GM21786 (cell line): ENCODE measurements at regions not wholly inside any gene's neighbourhood (a gene's known extent, or its start where the extent isn't known, plus 50 kb on each side); places are given as distances from the start of the nearest gene placed in this dataset.
"Not testable (repeated sequence)": the region's sequence is repeated elsewhere in the genome, so short reads cannot be mapped to it uniquely, and the experiment has no call there.

Source experiments
- ATAC-seq: cut with Tn5 transposase; IDR thresholded peaks from one replicate; pipeline ENCODE4 v1.9.1; 2021; ENCODE audit not compliant: unreplicated experiment

- no peak for ATAC-seq
Observed at GRCh38 chrX:4181782-4182407, 468.4 kb upstream of the PRKX start.

DNA sequence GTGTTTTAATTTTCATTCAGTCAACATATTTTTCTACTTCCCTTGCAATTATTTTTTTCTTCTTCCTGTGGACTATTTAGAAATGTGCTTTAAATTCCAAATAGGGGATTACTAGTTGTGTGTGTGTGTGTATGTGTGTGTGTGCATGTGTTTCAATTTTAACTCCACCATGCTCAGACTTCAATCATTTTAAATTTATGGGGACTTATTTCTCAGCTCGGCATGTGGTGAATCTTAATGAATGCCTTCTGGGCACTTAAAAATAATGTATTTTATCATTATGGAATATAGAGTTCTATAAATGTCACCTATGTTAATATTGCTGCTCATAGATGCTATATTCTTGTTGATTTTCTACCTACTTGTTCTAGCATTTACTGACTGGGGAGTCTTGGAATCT is 465.6 kb upstream of the PRKX start:
- no peak for ATAC-seq

DNA sequence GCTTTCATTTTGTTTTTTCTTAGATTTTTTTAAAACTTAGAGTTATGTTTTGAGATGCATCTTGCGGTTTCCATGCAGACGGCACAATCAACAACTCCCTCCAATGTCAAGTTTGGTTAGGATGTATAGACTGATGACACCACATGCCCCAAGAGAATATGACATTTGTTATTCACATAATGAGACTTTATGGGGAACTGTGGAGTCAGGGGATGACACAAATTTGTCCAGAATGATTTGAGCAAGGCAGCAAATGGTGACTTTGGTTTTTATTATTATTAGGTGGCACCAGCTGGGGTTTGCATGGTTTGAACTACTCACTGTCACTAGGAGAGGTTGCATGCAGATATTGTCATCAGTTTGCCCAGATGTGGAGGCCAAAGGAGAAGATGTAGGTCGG is 461.8 kb upstream of the PRKX start:
- no peak for ATAC-seq

DNA sequence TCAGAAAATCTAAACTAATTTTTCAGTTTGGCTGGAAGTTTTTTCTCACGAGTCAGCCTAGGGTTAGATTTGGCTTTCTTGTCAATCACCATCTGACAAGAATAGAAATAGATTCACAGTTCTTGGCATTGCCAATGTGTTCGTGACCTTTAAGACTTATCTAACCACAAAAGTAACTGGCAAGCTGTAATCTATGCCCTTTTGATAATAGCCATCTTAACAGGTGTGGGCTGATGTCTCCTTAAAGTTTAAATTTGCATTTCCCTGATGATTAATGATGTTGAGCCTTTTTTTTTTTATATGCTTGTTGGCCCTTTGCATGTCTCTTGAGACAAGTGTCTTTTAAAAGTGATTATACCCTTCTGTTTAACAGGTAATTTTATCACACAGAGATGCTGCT is 460.3 kb upstream of the PRKX start:
- no peak for ATAC-seq

- no peak for ATAC-seq
Observed at GRCh38 chrX:4151798-4152197, 438.3 kb upstream of the PRKX start.

DNA sequence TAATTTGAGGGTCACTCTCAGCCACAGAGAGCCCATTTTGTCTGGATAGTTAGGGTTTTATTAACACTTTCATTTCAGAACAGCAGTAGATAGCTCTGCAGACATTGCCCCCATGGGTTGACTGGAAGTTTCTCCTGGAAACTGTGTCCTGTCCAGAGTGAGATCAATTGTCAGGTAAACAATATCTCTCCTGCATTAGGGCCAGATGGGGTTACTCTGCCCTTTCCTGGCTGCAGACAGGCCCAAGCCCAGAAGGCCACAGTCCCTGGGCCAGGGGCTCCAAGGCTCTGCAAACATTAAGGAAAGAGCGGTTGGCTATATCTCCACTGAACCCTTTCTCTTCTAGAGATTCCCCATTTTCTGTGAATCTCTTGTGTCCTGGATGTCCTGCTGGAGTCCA is 436.8 kb upstream of the PRKX start:
- no peak for ATAC-seq

DNA sequence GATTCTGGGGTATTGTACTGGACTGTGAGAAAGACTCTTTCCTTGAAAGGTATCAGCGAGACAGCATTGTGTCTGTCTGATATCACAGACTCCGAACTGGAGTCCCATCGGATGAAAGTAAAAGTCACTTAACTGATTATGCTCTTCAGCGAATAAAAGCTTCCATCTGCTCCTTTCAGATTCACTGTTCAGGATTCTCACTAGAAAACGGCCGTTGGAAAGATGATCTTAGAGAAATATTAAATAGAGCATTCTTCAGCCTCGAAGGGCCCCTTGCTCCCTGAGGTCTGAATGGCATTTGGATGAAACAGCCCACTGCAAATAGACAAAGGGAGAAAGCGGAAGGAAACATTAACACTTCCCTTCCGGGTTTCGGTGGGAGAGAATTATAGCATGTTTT is 416.2 kb upstream of the PRKX start:
- no peak for ATAC-seq

DNA sequence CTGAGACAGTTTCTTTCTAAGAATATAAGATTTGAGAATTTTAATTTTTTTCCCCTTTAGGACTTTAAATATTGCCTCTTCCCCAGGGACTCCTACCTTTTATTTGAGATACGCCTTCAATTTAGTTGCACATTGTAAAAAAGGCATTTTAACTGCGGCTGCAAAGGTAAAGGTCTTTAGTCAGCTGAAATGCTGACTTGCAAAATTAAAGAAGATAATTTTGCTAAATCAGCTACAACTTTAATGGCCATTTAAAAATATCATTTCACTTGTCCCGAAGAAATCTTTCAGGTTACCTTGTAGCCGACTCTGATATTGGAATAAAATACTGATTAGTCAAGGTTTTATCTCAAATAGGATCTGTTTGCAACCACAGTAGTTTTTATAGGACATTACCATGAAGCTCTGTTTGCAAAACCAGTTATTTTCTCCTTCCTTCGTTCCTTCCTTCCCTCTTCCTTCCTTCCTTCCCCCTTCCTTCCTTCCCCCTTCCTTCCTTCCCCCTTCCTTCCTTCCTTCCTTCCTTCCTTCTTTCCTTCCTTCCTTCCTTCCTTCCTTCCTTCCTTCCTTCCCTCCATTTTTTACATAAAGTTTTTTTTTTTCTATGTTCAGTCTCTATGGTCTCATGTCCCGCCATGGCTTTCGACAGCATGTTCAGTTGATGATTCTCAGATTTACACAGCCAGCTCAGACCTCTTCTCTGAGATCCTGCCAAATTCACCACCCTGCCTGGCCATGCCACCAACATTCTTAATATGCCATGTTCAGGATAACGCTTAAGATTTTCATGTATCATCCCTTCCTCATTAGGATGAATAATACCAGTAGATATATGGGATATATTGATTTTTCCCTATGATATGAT is 405.4 kb upstream of the PRKX start:
- ATAC-seq = no peak

GRCh38 chrX:4110964-4111363 is 397.5 kb upstream of the PRKX start:
- no peak for ATAC-seq

GRCh38 chrX:4094926-4095325 is 381.5 kb upstream of the PRKX start:
- no peak for ATAC-seq

DNA sequence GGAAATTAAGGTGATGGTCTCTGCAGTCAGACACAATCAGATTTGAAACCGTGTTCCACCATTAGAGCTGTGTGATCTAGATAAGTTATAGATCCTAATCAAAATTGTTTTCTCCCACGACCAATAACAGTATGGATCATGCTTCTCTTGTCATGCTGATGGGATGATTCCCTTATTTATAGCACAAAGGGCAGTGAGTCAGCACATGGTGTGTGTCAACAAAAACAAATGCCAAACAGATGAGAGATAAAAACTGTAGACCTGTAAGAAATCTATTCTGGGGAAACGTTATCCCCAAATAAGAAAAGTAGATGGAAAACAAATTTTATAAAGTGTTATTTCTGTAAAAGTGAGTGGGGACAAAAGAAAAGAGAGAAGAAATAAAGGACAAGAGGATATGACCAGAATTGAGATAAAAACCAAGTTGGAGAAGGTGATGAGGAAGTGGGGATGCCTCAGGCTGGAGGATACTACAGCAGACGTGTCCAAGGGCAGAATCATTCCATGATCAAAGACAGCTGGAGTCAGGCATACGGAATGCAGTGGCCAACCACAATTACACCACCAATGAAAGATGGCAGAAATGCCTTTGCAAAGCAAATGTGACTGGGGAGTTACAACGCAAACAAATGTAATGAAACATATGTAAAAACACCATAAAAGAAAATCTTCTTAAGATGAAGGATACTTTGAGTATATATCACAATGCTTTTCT is 377.8 kb upstream of the PRKX start:
- ATAC-seq = no peak

DNA sequence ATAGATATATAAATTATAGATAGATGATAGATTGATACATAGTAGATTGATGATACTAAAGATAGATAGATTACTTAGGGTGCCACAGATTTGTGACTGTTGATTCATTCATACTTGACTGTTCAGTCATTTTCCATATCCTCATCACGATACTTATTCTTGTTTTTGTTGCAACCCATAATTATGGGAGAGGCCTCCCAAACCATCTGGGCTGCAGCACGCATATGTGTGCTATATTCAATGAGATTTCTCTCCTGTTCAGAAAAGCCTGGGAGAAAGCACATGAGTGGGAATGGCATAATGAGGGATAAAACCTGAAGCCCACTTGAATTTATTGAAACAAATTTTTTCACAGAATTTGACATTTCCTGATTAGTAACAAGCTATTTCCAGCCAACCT is 346.4 kb upstream of the PRKX start:
- no peak for ATAC-seq

DNA sequence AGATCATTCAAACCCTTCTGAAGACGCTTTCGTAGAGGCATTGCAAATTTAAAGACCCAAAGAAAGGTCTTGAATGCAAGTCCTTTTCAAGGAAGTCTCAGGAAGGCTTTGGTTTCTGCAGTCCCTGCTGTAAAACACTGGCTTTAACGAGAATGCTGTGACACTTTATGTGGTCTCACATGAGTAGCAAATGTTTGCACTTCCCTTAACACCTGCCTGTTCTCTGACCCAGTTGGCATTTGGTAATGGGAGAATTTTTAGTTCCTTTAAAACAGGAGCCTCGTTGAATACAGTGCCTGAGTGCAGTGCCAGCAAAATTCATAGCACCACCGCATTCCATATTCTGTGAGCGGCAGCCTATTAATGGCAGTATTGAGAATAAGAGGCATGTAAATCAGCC is 330.5 kb upstream of the PRKX start:
- ATAC-seq = no peak

DNA sequence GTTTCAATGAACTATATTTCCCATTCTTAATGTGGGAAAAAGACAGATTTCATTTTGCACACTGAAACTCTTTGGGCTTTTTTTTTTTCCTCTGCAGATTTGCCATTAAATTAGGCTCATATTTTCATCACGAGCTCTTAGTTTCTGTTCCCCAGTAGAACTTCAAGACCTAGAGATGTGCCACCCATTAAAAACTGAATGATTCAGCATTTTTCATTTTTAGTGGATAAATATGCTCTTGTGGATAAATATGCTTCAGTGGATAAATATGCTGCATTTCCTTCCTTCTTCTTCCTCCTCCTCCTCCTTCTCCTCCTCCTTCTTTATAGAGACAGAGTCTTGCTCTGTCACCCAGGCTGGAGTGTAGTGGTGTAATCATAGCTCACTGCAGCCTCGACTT is 322.4 kb upstream of the PRKX start:
- ATAC-seq = no peak

DNA sequence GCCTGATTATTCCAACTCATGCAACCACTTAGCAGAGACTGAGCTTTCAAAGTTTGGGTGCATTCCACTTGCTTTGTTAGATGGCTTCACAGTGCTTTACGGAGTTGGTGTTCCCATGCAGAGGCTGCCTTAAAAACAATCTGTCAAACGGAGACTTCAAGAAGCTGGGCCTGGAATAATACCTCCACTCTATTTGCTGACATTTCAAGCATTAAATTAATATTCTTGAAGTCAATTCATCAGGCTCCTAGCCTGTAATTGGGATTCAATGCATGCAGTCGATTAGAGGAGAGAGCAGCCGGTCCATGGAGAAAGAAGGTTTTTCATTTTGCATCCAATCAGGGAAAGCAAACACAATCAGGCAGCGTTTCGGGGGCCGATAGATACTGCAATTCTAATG is 314.7 kb upstream of the PRKX start:
- ATAC-seq = no peak

DNA sequence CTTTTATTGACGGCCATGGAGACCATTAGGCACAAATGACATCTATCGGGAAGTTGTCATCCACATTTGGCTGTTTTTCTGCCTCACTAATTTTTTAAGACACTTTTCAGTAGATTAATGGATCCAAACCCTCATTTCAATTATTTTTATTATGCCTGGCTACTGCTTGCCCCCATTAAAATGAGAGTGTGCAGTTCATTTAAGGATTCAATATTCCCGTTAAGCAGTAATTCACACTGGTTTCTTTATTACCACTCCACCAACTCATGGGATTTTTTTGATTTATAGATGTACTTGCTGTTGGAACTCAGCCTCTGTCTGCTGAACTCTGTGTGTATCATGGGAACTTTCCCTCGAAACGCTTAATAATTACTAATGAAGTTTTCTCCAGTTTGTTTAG is 291.8 kb upstream of the PRKX start:
- ATAC-seq = no peak

GRCh38 chrX:4004822-4005221 is 291.4 kb upstream of the PRKX start:
- ATAC-seq = no peak

DNA sequence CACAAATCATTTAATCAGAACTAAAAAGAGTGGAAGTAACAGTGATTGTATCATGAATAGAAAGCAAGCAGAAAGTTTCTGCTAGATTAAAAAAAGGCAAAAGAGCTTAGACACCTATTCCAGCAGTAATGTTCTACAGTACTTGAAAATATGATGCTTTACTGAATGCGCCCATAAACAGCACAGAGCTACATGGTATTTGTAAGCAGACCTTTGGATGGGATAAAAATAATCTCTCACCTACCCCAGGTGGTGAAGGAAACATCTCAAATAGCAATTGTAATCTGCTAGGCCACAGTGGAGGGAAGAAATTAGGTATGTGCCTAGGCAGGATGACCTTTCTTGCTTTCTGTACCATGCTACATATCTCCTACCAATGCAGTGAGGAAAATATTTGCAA is 280.9 kb upstream of the PRKX start:
- no peak for ATAC-seq

DNA sequence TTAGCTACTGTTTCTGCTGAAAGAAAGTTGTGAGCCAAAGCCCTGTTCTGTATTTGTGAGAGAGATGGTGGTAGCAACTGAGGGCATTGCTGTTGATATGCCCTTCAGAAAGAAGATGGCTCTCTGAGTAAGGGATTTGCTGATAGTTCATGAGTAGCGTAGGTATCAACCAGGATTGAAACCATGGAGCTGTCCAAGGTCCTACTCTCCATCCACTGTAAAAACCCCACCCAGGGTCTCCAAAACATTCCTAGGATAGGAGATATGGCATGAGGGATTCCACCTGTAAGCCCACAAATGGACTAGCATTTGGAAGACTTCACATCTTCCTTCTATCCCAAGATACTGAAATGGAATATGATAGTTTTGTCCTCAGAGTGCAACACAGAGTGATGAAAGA is 277.1 kb upstream of the PRKX start:
- no peak for ATAC-seq

DNA sequence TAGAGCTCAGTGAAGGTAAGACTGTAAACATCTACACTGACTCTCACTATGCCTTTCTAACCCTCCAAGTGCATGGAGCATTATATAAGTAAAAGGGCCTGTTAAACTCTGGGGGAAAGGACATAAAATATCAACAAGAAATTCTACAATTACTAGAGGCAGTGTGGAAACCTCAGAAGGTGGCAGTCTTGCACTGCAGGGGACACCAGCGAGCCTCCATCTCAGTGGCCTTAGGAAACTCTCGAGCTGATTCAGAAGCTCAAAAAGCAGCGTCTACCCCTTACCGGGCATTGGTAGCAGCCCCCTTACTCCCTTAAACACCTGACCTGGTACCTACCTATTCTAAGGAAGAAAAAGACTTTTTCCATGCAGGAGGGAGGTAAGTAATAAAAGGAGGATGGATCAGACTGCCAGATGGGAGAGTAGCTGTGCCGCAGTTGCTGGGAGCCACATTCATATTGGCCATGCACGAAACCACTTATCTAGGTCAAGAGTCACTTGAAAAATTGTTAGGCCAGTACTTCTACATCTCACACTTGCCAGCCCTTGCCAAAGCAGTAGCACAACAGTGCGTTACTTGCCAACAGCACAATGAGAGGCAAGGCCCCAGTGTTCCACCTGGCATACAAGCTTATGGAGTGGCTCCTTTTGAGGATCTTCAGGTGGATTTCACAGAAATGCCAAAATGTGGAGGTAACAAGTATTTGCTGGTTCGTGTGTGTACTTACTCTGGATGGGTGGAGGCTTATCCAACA is 258.8 kb upstream of the PRKX start:
- not testable (repeated sequence) for ATAC-seq

DNA sequence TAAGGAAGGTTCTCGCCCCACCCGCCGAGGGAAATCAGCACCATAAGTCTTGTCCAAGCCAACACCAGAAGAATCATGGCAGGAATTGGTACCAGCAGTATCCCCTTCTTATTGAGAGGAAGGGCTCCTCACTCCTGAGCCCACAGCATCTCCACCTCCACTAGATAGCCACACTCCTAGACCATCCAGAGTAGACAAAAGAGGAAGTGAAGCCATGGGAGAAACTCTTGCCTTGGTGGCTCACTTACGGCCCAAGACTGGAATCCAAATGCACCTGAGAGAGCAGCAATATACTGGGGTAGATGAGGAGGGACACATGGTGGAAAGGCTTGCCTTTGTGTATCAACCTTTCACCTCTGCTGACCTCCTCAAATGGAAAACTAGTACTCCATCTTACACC is 255.3 kb upstream of the PRKX start:
- no peak for ATAC-seq
